Stomach (tissue), 4 donors: ENCODE measurements at regions not wholly inside any gene's neighbourhood (a gene's known extent, or its start where the extent isn't known, plus 50 kb on each side); places are given as distances from the start of the nearest gene placed in this dataset.

Experiments used
- POLR2A ChIP-seq, 4 donors: fragments of 450-650 bp; IDR thresholded peaks; one replicate each; pipeline ENCODE4 v1.6.1; 2016; ENCODE audit warnings: antibody characterized with exemption in 4 of 4, control low read depth in 2 of 4, mild to moderate bottlenecking in 1 of 4, moderate library complexity in 1 of 4
- POLR2AphosphoS5 ChIP-seq, 3 donors: sonication (generic); formaldehyde crosslinking; IDR thresholded peaks; one replicate each; pipeline ENCODE4 v1.6.1; 2016; ENCODE audit warnings: antibody characterized with exemption in 3 of 3
- TF ChIP-seq, protein P1 (sequence below), 7 experiments: fragments of 450-650 bp in 4 of 7; fragments of 200-600 bp in 3 of 7; sonication (generic) in 3 of 7; IDR thresholded peaks; one replicate each; pipeline ENCODE4 v1.5.1; 2016 to 2019; ENCODE audit warnings: antibody characterized with exemption in 7 of 7, control low read depth in 2 of 7, mild to moderate bottlenecking in 1 of 7

GRCh38 chr15:84098604-84099003 lies 137.0 kb upstream of the GOLGA6L4 start:
- TF ChIP-seq POLR2AphosphoS5 (IDR thresholded peaks at IDR 0.05), result no peak
- TF ChIP-seq, protein P1, sequence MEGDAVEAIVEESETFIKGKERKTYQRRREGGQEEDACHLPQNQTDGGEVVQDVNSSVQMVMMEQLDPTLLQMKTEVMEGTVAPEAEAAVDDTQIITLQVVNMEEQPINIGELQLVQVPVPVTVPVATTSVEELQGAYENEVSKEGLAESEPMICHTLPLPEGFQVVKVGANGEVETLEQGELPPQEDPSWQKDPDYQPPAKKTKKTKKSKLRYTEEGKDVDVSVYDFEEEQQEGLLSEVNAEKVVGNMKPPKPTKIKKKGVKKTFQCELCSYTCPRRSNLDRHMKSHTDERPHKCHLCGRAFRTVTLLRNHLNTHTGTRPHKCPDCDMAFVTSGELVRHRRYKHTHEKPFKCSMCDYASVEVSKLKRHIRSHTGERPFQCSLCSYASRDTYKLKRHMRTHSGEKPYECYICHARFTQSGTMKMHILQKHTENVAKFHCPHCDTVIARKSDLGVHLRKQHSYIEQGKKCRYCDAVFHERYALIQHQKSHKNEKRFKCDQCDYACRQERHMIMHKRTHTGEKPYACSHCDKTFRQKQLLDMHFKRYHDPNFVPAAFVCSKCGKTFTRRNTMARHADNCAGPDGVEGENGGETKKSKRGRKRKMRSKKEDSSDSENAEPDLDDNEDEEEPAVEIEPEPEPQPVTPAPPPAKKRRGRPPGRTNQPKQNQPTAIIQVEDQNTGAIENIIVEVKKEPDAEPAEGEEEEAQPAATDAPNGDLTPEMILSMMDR (IDR thresholded peaks at IDR 0.05), result no peak
- no peak for TF ChIP-seq POLR2A (IDR thresholded peaks at IDR 0.05)
